ENCODE measurements at regions not wholly inside any gene's neighbourhood (a gene's known extent, or its start where the extent isn't known, plus 50 kb on each side); places are given as distances from the start of the nearest gene placed in this dataset.

DNA sequence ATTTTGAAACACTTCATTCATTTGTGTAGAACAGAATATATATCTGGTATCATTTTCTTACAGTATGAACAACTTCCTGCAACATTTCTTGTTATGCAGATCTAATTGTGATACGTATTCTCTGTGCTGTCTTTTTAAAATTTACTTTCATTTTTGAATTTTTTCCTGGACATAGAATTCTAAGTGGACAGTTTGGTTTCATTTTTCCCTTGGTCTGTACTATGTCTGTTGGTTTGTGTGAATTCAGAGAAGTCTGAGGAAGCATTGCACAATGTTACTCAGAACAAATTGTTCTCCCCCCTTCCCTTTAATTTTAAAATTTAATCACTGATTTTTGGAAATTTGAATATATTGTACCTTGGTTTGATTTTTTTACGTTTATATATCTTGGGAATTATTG is 352.5 kb upstream of the PCDH20 start:
- TF ChIP-seq, protein P1, sequence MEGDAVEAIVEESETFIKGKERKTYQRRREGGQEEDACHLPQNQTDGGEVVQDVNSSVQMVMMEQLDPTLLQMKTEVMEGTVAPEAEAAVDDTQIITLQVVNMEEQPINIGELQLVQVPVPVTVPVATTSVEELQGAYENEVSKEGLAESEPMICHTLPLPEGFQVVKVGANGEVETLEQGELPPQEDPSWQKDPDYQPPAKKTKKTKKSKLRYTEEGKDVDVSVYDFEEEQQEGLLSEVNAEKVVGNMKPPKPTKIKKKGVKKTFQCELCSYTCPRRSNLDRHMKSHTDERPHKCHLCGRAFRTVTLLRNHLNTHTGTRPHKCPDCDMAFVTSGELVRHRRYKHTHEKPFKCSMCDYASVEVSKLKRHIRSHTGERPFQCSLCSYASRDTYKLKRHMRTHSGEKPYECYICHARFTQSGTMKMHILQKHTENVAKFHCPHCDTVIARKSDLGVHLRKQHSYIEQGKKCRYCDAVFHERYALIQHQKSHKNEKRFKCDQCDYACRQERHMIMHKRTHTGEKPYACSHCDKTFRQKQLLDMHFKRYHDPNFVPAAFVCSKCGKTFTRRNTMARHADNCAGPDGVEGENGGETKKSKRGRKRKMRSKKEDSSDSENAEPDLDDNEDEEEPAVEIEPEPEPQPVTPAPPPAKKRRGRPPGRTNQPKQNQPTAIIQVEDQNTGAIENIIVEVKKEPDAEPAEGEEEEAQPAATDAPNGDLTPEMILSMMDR (IDR thresholded peaks at IDR 0.05), result no peak
- TF ChIP-seq POLR2A (IDR thresholded peaks at IDR 0.05), result no peak
